Lower lobe of right lung (tissue), 2 donors: ENCODE measurements at regions not wholly inside any gene's neighbourhood (a gene's known extent, or its start where the extent isn't known, plus 50 kb on each side); places are given as distances from the start of the nearest gene placed in this dataset.

Experiments used
- ATAC-seq, 2 donors: fragments of 200-7000 bp; cut with Tn5 transposase; one replicate each; pipeline ENCODE4 v1.9.1; 2020 to 2022; ENCODE audit warnings: mild to moderate bottlenecking in 2 of 2, moderate library complexity in 2 of 2
- DNase-seq: peaks from one replicate; pipeline ENCODE4 v3.0.0-alpha.2; 2020
- H3K27ac ChIP-seq: fragments of 200-600 bp; one replicate; pipeline ENCODE4 v1.8.0; 2022
- H3K27me3 ChIP-seq: fragments of 200-600 bp; one replicate; pipeline ENCODE4 v1.8.0; 2022; ENCODE audit warnings: low read depth
- H3K36me3 ChIP-seq: fragments of 200-600 bp; one replicate; pipeline ENCODE4 v1.8.0; 2022; ENCODE audit warnings: mild to moderate bottlenecking
- H3K4me1 ChIP-seq: fragments of 200-600 bp; one replicate; pipeline ENCODE4 v1.8.0; 2022
- H3K4me3 ChIP-seq: fragments of 200-600 bp; one replicate; pipeline ENCODE4 v1.8.0; 2022; ENCODE audit warnings: mild to moderate bottlenecking
- H3K9me3 ChIP-seq: fragments of 200-600 bp; one replicate; pipeline ENCODE4 v1.8.0; 2022
- intact Hi-C: fragments of 100-400 bp; cut with DNase I; formaldehyde crosslinking; loops from one replicate; pipeline ENCODE4 v1.11.0; 2022
- TF ChIP-seq, protein P1 (sequence below): fragments of 200-600 bp; IDR thresholded peaks from one replicate; pipeline ENCODE4 v1.8.0; 2022; ENCODE audit warnings: antibody characterized with exemption, mild to moderate bottlenecking
- donor health status: DM: no; HTN: yes; CAD: no; lungs with severe emphysema.

DNA sequence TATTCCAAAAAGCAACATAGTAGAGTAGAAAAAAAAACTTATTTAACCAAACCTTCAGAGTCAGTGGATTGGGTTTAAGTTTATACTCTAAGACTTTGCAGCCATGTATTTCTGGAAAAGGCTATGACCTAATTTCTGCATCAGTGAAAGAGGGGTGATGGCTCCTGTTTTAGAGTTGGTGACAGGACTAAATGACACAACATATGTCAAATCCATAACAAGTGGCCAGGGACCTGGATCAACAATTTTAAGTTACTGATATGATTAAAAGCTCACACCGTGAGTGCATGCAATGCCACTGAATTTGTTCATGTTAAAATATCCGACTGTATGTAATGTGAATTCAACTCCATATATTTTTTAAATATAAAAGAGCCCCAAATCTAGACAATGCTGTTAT lies 390.6 kb downstream of the TNS3 start:
- Histone ChIP-seq H3K27ac (no peak overlapping the region), H3K4me3 (no peak overlapping the region), H3K9me3 (no peaks in the 10 kb centered on the region), H3K27me3 (no peaks in the 10 kb centered on the region), H3K4me1 (peaks cover under 1% of the 10 kb centered on the region), H3K36me3 (no peaks in the 10 kb centered on the region)
- DNase-seq (no peak), ATAC-seq (no peak)
- intact Hi-C loops, result no loop called here
- TF ChIP-seq, protein P1, sequence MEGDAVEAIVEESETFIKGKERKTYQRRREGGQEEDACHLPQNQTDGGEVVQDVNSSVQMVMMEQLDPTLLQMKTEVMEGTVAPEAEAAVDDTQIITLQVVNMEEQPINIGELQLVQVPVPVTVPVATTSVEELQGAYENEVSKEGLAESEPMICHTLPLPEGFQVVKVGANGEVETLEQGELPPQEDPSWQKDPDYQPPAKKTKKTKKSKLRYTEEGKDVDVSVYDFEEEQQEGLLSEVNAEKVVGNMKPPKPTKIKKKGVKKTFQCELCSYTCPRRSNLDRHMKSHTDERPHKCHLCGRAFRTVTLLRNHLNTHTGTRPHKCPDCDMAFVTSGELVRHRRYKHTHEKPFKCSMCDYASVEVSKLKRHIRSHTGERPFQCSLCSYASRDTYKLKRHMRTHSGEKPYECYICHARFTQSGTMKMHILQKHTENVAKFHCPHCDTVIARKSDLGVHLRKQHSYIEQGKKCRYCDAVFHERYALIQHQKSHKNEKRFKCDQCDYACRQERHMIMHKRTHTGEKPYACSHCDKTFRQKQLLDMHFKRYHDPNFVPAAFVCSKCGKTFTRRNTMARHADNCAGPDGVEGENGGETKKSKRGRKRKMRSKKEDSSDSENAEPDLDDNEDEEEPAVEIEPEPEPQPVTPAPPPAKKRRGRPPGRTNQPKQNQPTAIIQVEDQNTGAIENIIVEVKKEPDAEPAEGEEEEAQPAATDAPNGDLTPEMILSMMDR, result no peak

DNA sequence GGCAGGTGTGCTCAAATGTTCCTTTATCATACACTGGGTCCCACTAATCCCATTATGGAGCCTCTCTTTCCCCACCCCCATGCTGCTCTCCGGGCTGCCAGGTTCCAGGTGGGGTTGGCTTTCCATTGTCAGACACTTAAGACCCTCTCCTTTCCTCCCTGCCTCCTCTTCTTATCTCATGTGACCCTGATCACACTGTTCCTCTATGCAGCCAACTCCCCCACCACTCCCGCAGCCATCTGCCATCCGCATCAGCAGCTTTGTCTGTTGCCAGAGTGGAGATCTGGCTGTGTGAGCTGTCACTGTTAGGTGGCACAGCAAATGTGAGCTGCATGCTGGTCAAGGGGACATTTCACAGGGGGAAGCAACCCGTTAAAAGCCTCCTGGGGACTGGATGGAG lies 391.4 kb downstream of the TNS3 start:
- no peaks in the 10 kb centered on the region for H3K27me3 ChIP-seq
- no peaks in the 10 kb centered on the region for H3K9me3 ChIP-seq
- no peak overlapping the region for H3K27ac ChIP-seq
- DNase-seq (no peak), ATAC-seq (no peak)
- TF ChIP-seq, protein P1, result no peak
- intact Hi-C loops, result no loop called here
- no peaks in the 10 kb centered on the region for H3K36me3 ChIP-seq
- no peak overlapping the region for H3K4me3 ChIP-seq
- peaks cover 9% of the 10 kb centered on the region for H3K4me1 ChIP-seq

DNA sequence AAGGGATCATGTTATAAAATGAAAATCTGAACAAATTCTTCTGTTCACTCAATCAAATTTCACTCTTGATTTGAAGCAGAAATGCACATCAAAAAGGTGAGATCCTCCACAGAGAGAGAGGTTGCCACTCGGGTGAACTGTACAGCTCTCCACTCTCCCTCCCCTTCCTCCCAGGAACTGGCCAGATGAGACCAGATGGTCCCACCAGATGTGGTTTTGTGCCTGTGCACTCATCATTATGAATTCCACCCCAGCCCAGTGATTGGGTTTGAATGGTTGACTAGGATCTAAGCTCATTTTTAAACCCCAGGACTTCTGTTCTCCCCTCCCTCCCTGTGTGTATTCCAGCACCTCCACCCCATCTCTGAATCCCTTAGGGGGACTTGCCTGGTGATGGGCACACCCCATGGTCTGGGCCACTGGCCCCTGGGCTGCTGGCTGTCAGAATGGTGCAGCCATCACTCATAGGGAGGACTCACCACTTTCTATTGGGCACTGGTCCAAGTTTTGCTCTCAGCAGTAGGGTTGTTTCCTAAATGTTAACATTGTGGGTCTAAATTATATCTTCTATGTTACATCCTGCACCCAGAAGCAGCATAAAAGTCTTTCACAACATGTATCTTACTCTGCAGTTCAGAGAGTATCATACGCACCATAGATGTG lies 393.1 kb downstream of the TNS3 start:
- intact Hi-C loops, result loop anchor here (10.0 kb wide), 1 partner anchor 1274 kb away; no protein-coding TSS in a partner anchor
- Histone ChIP-seq H3K36me3 (no peaks in the 10 kb centered on the region), H3K27me3 (no peaks in the 10 kb centered on the region), H3K9me3 (no peaks in the 10 kb centered on the region), H3K4me1 (peaks cover 9% of the 10 kb centered on the region), H3K27ac (no peak overlapping the region), H3K4me3 (no peak overlapping the region)
- ATAC-seq, result no peak
- TF ChIP-seq, protein P1, result no peak
- DNase-seq, result no peak

DNA sequence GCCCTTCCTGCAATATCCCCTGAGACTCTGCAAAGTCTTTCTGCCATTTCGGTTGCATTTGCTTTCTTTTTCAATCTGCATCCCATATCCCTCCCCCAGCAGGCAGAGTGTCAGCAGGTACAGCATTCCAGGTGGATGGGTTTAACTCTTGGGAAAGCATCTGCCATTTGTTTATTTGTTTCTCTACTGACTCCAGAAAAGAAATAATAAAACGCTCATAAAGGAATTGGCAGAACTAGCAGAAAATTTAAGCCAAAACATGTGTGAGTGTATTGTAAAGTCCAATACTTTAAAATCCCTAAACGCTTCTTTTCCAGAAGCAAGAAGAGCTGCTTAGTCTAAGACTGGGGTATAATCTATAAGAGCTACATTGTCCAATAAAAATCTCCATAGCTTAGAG lies 393.8 kb downstream of the TNS3 start:
- no peaks in the 10 kb centered on the region for H3K9me3 ChIP-seq
- intact Hi-C loops, result loop anchor here (10.0 kb wide), 1 partner anchor 1273 kb away; no protein-coding TSS in a partner anchor
- H3K27ac ChIP-seq, result no peak overlapping the region
- H3K27me3 ChIP-seq, result no peaks in the 10 kb centered on the region
- H3K36me3 ChIP-seq, result no peaks in the 10 kb centered on the region
- ATAC-seq, result no peak
- TF ChIP-seq, protein P1, result no peak
- no peak for DNase-seq
- H3K4me1 ChIP-seq, result peaks cover 9% of the 10 kb centered on the region
- no peak overlapping the region for H3K4me3 ChIP-seq

DNA sequence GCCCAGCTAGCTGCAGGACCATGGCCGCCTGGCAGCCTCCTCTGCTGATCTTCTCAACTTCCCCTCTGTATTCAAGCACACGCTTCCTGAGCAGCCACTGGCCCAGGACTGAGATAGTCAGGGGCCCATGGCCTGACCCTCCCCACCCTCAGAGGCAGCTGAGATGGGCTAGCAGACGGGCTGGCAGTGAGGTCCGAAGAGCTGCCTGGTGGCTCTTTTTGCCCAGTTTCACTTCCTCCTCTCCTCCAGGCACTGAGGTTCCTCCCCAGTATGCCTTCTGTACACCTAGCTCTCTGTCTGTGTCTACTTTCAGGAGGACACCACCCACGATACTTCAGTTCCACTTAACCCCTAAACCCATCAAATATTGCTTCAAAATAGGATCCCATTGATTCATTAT lies 395.6 kb downstream of the TNS3 start:
- Histone ChIP-seq H3K36me3 (no peaks in the 10 kb centered on the region), H3K4me3 (no peak overlapping the region), H3K9me3 (no peaks in the 10 kb centered on the region), H3K27me3 (no peaks in the 10 kb centered on the region), H3K27ac (no peak overlapping the region), H3K4me1 (peaks cover 16% of the 10 kb centered on the region)
- TF ChIP-seq, protein P1, result no peak
- DNase-seq (no peak), ATAC-seq (peak in 1 of 2 donors; percentile 41)
- intact Hi-C loops, result loop anchor here (10.0 kb wide), 1 partner anchor 1272 kb away; no protein-coding TSS in a partner anchor
